ENCODE measurements at regions not wholly inside any gene's neighbourhood (a gene's known extent, or its start where the extent isn't known, plus 50 kb on each side); places are given as distances from the start of the nearest gene placed in this dataset.
"Not testable (repeated sequence)": the region's sequence is repeated elsewhere in the genome, so short reads cannot be mapped to it uniquely, and the experiment has no call there.

- no peak for DNase-seq (ENCODE audit: low spot score)
- intact Hi-C loops (cut with DNase I), result no loop called here
Observed at GRCh38 chr2:223477318-223477717, 124.8 kb downstream of the SCG2 start.

GRCh38 chr2:223481486-223481885, 120.7 kb downstream of the SCG2 start:
- DNase-seq (ENCODE audit: low spot score), result no peak
- intact Hi-C loops (cut with DNase I), result no loop called here

- no peak for DNase-seq (ENCODE audit: low spot score)
- intact Hi-C loops (cut with DNase I), result no loop called here
Observed at GRCh38 chr2:223486751-223487150, 115.4 kb downstream of the SCG2 start.

GRCh38 chr2:223487214-223487846, 114.8 kb downstream of the SCG2 start:
- no peak for DNase-seq (ENCODE audit: low spot score)
- intact Hi-C loops (cut with DNase I), result no loop called here

- intact Hi-C loops (cut with DNase I), result no loop called here
- DNase-seq (ENCODE audit: low spot score), result no peak
Observed at GRCh38 chr2:223488814-223489213, 113.3 kb downstream of the SCG2 start.

- DNase-seq (ENCODE audit: low spot score), result no peak
- intact Hi-C loops (cut with DNase I), result no loop called here
Observed at GRCh38 chr2:223494496-223494895, 107.7 kb downstream of the SCG2 start.

- intact Hi-C loops (cut with DNase I), result no loop called here
Observed at GRCh38 chr2:223494942-223495341, 107.2 kb downstream of the SCG2 start.

GRCh38 chr2:223496853-223497252, 105.3 kb downstream of the SCG2 start:
- intact Hi-C loops (cut with DNase I); DNase-seq (ENCODE audit: low spot score): not testable (repeated sequence)

More at GRCh38 chr2:223494942-223495341, 107.2 kb downstream of the SCG2 start:
- DNase-seq (ENCODE audit: low spot score), result no peak

- no peak for DNase-seq (ENCODE audit: low spot score)
- intact Hi-C loops (cut with DNase I), result no loop called here
Observed at GRCh38 chr2:223500709-223501108, 101.5 kb downstream of the SCG2 start.

GRCh38 chr2:223501641-223502040, 100.5 kb downstream of the SCG2 start:
- no peak for DNase-seq (ENCODE audit: low spot score)
- intact Hi-C loops (cut with DNase I), result no loop called here

GRCh38 chr2:223503746-223504145, 98.4 kb downstream of the SCG2 start:
- intact Hi-C loops (cut with DNase I), result no loop called here
- DNase-seq (ENCODE audit: low spot score), result no peak

- DNase-seq (ENCODE audit: low spot score), result no peak
- intact Hi-C loops (cut with DNase I), result no loop called here
Observed at GRCh38 chr2:223508372-223508771, 93.8 kb downstream of the SCG2 start.

- intact Hi-C loops (cut with DNase I), result no loop called here
- no peak for DNase-seq (ENCODE audit: low spot score)
Observed at GRCh38 chr2:223510713-223511112, 91.4 kb downstream of the SCG2 start.

- DNase-seq (ENCODE audit: low spot score), result no peak
- intact Hi-C loops (cut with DNase I), result no loop called here
Observed at GRCh38 chr2:223511168-223511567, 91.0 kb downstream of the SCG2 start.

GRCh38 chr2:223513771-223514455, 88.2 kb downstream of the SCG2 start:
- intact Hi-C loops (cut with DNase I), result no loop called here
- DNase-seq (ENCODE audit: low spot score), result no peak

- intact Hi-C loops (cut with DNase I), result no loop called here
- DNase-seq (ENCODE audit: low spot score), result no peak
Observed at GRCh38 chr2:223519471-223519870, 82.7 kb downstream of the SCG2 start.

- no peak for DNase-seq (ENCODE audit: low spot score)
- intact Hi-C loops (cut with DNase I), result no loop called here
Observed at GRCh38 chr2:223522796-223523195, 79.4 kb downstream of the SCG2 start.

- DNase-seq (ENCODE audit: low spot score), result no peak
- intact Hi-C loops (cut with DNase I), result no loop called here
Observed at GRCh38 chr2:223523551-223524001, 78.6 kb downstream of the SCG2 start.

GRCh38 chr2:223524066-223524465, 78.1 kb downstream of the SCG2 start:
- DNase-seq (ENCODE audit: low spot score), result no peak
- intact Hi-C loops (cut with DNase I), result no loop called here

GRCh38 chr2:223526106-223526505, 76.1 kb downstream of the SCG2 start:
- intact Hi-C loops (cut with DNase I), result no loop called here
- DNase-seq (ENCODE audit: low spot score), result no peak

GRCh38 chr2:223528036-223528435, 74.1 kb downstream of the SCG2 start:
- intact Hi-C loops (cut with DNase I), result no loop called here
- no peak for DNase-seq (ENCODE audit: low spot score)

Measured in cardiac septum (tissue), 1 donor.